Esophagus muscularis mucosa (tissue), 4 donors: ENCODE measurements at regions not wholly inside any gene's neighbourhood (a gene's known extent, or its start where the extent isn't known, plus 50 kb on each side); places are given as distances from the start of the nearest gene placed in this dataset.

Source experiments
- CTCF ChIP-seq, 3 experiments: fragments of 200-600 bp in 2 of 3; fragments of 450-650 bp in 1 of 3; sonication (generic) in 2 of 3; IDR thresholded peaks; one replicate each; pipeline ENCODE4 v1.5.1; 2017 to 2019; ENCODE audit warnings: antibody characterized with exemption in 3 of 3, mild to moderate bottlenecking in 2 of 3, moderate library complexity in 1 of 3
- EP300 ChIP-seq: sonication (generic); formaldehyde crosslinking; IDR thresholded peaks from one replicate; pipeline ENCODE4 v1.6.1; 2017; ENCODE audit warnings: antibody characterized with exemption
- POLR2A ChIP-seq: fragments of 450-650 bp; IDR thresholded peaks from one replicate; pipeline ENCODE4 v1.6.1; 2017; ENCODE audit warnings: antibody characterized with exemption, moderate library complexity, mild to moderate bottlenecking, low read depth

GRCh38 chr10:3593611-3594010 lies 191.4 kb downstream of the KLF6 start:
- TF ChIP-seq POLR2A = no peak
- no peak for TF ChIP-seq CTCF (IDR thresholded peaks at IDR 0.05)
- no peak for TF ChIP-seq EP300
